Neuronal stem cell (in vitro differentiated cells): ENCODE measurements at regions not wholly inside any gene's neighbourhood (a gene's known extent, or its start where the extent isn't known, plus 50 kb on each side); places are given as distances from the start of the nearest gene placed in this dataset.
A peak's percentile ranks its signal among the peaks of the same experiment; 100 is the strongest.

ENCODE experiments used
- DNase-seq: peaks from one replicate; pipeline ENCODE4 v3.0.0-alpha.2; 2013; ENCODE audit warnings: low spot score
- H2AFZ ChIP-seq: one replicate; pipeline ENCODE4 v1.6.1; 2013; ENCODE audit warnings: mild to moderate bottlenecking, low read length, inconsistent platforms
- H2AK5ac ChIP-seq: 2 replicates; pipeline ENCODE4 v1.6.1; 2013; ENCODE audit warnings: low read depth, mild to moderate bottlenecking, inconsistent platforms, low read length, moderate library complexity, mixed read lengths
- H2BK120ac ChIP-seq: 2 replicates; pipeline ENCODE4 v1.6.1; 2013; ENCODE audit warnings: low read depth, mild to moderate bottlenecking, inconsistent platforms, low read length, moderate library complexity, mixed read lengths
- H2BK12ac ChIP-seq: one replicate; pipeline ENCODE4 v1.6.1; 2013; ENCODE audit warnings: low read length, inconsistent platforms
- H2BK15ac ChIP-seq: 2 replicates; pipeline ENCODE4 v1.6.1; 2013; ENCODE audit warnings: mild to moderate bottlenecking, low read length, inconsistent platforms, mixed read lengths
- H2BK5ac ChIP-seq: one replicate; pipeline ENCODE4 v1.6.1; 2013; ENCODE audit warnings: inconsistent platforms, mild to moderate bottlenecking, low read length, moderate library complexity
- H3K14ac ChIP-seq: one replicate; pipeline ENCODE4 v1.6.1; 2013; ENCODE audit warnings: low read length, inconsistent platforms
- H3K18ac ChIP-seq: 2 replicates; pipeline ENCODE4 v1.6.1; 2013; ENCODE audit warnings: low read length, inconsistent platforms
- H3K23ac ChIP-seq: 2 replicates; pipeline ENCODE4 v1.6.1; 2013; ENCODE audit warnings: low read depth, mild to moderate bottlenecking, mixed read lengths, low read length, inconsistent platforms; ENCODE audit not compliant: poor library complexity
- H3K27ac ChIP-seq: replicated peaks from 3 replicates; pipeline ENCODE4 v1.5.1; 2013; ENCODE audit warnings: low read length, inconsistent platforms
- H3K27me3 ChIP-seq, 3 experiments: 2 replicates each; pipeline ENCODE4 v1.6.1; 2013; ENCODE audit warnings: low read length in 3 of 3, mild to moderate bottlenecking in 2 of 3, inconsistent platforms in 1 of 3, low read depth in 1 of 3, mixed read lengths in 1 of 3, moderate library complexity in 1 of 3; ENCODE audit not compliant: control insufficient read depth in 3 of 3, insufficient read depth in 3 of 3
- H3K36me3 ChIP-seq, 2 donors: replicated peaks in 1 of 2; 2 replicates each; pipeline ENCODE4 v1.6.1; 2013; ENCODE audit warnings: low read length in 2 of 2; ENCODE audit not compliant: control insufficient read depth in 2 of 2, insufficient read depth in 2 of 2
- H3K4ac ChIP-seq: 2 replicates; pipeline ENCODE4 v1.6.1; 2013; ENCODE audit warnings: inconsistent platforms, mild to moderate bottlenecking, low read length, moderate library complexity
- H3K4me1 ChIP-seq, 2 donors: 1 replicate in 1 of 2; 2 replicates in 1 of 2; pipeline ENCODE4 v1.6.1; 2013; ENCODE audit warnings: low read length in 2 of 2, low read depth in 1 of 2; ENCODE audit not compliant: control insufficient read depth in 2 of 2, insufficient read depth in 1 of 2
- H3K4me2 ChIP-seq: one replicate; pipeline ENCODE4 v1.6.1; 2013; ENCODE audit warnings: mild to moderate bottlenecking, low read length, inconsistent platforms; ENCODE audit not compliant: insufficient read depth, poor library complexity, severe bottlenecking
- H3K4me3 ChIP-seq, 2 donors: 2 replicates each; pipeline ENCODE4 v1.5.1; 2013; ENCODE audit warnings: low read length in 2 of 2, mild to moderate bottlenecking in 2 of 2, inconsistent platforms in 1 of 2, moderate library complexity in 1 of 2
- H3K79me1 ChIP-seq: one replicate; pipeline ENCODE4 v1.6.1; 2013; ENCODE audit warnings: low read depth, mild to moderate bottlenecking, inconsistent platforms, low read length, moderate library complexity
- H3K9ac ChIP-seq: one replicate; pipeline ENCODE4 v1.6.1; 2013; ENCODE audit warnings: mild to moderate bottlenecking, low read depth, low read length, inconsistent platforms; ENCODE audit not compliant: poor library complexity
- H3K9me3 ChIP-seq, 2 donors: replicated peaks in 1 of 2; 2 replicates each; pipeline versions ENCODE3 to v1.6.1; 2013; ENCODE audit warnings: low read length in 2 of 2, mild to moderate bottlenecking in 2 of 2, inconsistent platforms in 1 of 2, low read depth in 1 of 2, mixed read lengths in 1 of 2, moderate library complexity in 1 of 2; ENCODE audit not compliant: control insufficient read depth in 2 of 2, insufficient read depth in 1 of 2
- H4K8ac ChIP-seq: one replicate; pipeline ENCODE4 v1.6.1; 2013; ENCODE audit warnings: low read depth, mild to moderate bottlenecking, inconsistent platforms, low read length, moderate library complexity
- H4K91ac ChIP-seq: one replicate; pipeline ENCODE4 v1.6.1; 2013; ENCODE audit warnings: low read length, low read depth, mild to moderate bottlenecking, inconsistent platforms; ENCODE audit not compliant: poor library complexity
- WGBS, 2 donors: extraction: QIAGEN DNeasy Blood & Tissue Kit; methylation state at CpG; one replicate each; pipeline ENCODE4 v1.1.7; 2013; ENCODE audit warnings: missing lambda C conversion rate in 2 of 2, mixed read lengths in 1 of 2; ENCODE audit not compliant: insufficient read length in 2 of 2, insufficient replicate concordance in 1 of 2; ENCODE audit errors: extremely low coverage in 2 of 2; 5-methylcytosine and 5-hydroxymethylcytosine counted together

- Histone ChIP-seq H3K4ac (no peak overlapping the region), H3K79me1 (no peaks in the 10 kb centered on the region), H3K36me3 (no peaks in the 10 kb centered on the region), H2BK15ac (peak overlapping the region; percentile 21), H2BK12ac (no peak overlapping the region), H2AFZ (no peak overlapping the region), H3K9me3 (no peaks in the 10 kb centered on the region), H2AK5ac (peak overlapping the region; percentile 85), H4K8ac (no peak overlapping the region), H4K91ac (no peak overlapping the region), H2BK120ac (no peak overlapping the region), H3K4me3 (no peak overlapping the region), H3K27ac (no peak overlapping the region), H3K4me1 (peaks cover 10 to 25% of the 10 kb centered on the region in 2 donors), H3K18ac (peak overlapping the region; percentile 67), H3K4me2 (no peak overlapping the region), H3K9ac (no peak overlapping the region), H3K27me3 (no peaks in the 10 kb centered on the region), H3K14ac (peak overlapping the region; percentile 49), H3K23ac (no peak overlapping the region), H2BK5ac (no peak overlapping the region)
- no CpG with 5 or more reads among the region's 8 CpGs for WGBS, 2 donors
- DNase-seq: no peak
These were observed 103.3 kb upstream of the CIBAR2 start for GRCh38 chr16:85215478-85216118.

- no peak overlapping the region for H3K23ac ChIP-seq
These were observed 104.5 kb upstream of the CIBAR2 start for GRCh38 chr16:85216522-85217375.

GRCh38 chr16:85220125-85220839 is 108.0 kb upstream of the CIBAR2 start:
- H2BK5ac ChIP-seq: no peak overlapping the region
- no peak overlapping the region for H3K4me3 ChIP-seq
- H3K9ac ChIP-seq: no peak overlapping the region
- peak overlapping the region; percentile 86 for H3K18ac ChIP-seq
- peaks cover 0 to 2% (median 0%) of the 10 kb centered on the region in 3 experiments for H3K27me3 ChIP-seq
- peak overlapping the region; percentile 56 for H3K23ac ChIP-seq
- H2AFZ ChIP-seq: peak overlapping the region; percentile 25
- peak overlapping the region; percentile 72 for H2BK15ac ChIP-seq
- no peaks in the 10 kb centered on the region for H3K36me3 ChIP-seq
- H2BK12ac ChIP-seq: no peak overlapping the region
- H3K4me2 ChIP-seq: no peak overlapping the region
- no peak overlapping the region for H4K8ac ChIP-seq
- peak overlapping the region; percentile 90 for H2AK5ac ChIP-seq
- peak overlapping the region; percentile 26 for H2BK120ac ChIP-seq
- peaks cover 0 to 2% of the 10 kb centered on the region in 2 donors for H3K9me3 ChIP-seq
- H3K14ac ChIP-seq: no peak overlapping the region
- no peak overlapping the region for H3K4ac ChIP-seq
- peaks cover 30 to 39% of the 10 kb centered on the region in 2 donors for H3K4me1 ChIP-seq
- no peak overlapping the region for H3K27ac ChIP-seq
- WGBS, 2 donors: no CpG with 5 or more reads among the region's 31 CpGs
- no peak overlapping the region for H4K91ac ChIP-seq
- DNase-seq: no peak
- H3K79me1 ChIP-seq: no peaks in the 10 kb centered on the region

More at GRCh38 chr16:85216522-85217375, 104.5 kb upstream of the CIBAR2 start:
- WGBS, 2 donors: no CpG with 5 or more reads among the region's 19 CpGs
- no peak overlapping the region for H3K4me2 ChIP-seq
- no peak overlapping the region for H4K8ac ChIP-seq
- peaks cover 0 to 2% of the 10 kb centered on the region in 2 donors for H3K9me3 ChIP-seq
- no peaks in the 10 kb centered on the region for H3K36me3 ChIP-seq
- no peak overlapping the region for H2BK5ac ChIP-seq
- no peak overlapping the region for H4K91ac ChIP-seq
- peaks cover 0 to 2% (median 0%) of the 10 kb centered on the region in 3 experiments for H3K27me3 ChIP-seq
- H2AK5ac ChIP-seq: peak overlapping the region; percentile 92
- no peak overlapping the region for H2BK120ac ChIP-seq
- no peak overlapping the region for H3K4ac ChIP-seq
- H2BK15ac ChIP-seq: peak overlapping the region; percentile 54
- H3K14ac ChIP-seq: no peak overlapping the region
- no peaks in the 10 kb centered on the region for H3K79me1 ChIP-seq
- peak overlapping the region; percentile 50 for H3K9ac ChIP-seq
- no peak overlapping the region for H3K4me3 ChIP-seq
- no peak overlapping the region for H2BK12ac ChIP-seq
- H2AFZ ChIP-seq: no peak overlapping the region
- H3K18ac ChIP-seq: peak overlapping the region; percentile 46
- DNase-seq: no peak
- peaks cover 20 to 34% of the 10 kb centered on the region in 2 donors for H3K4me1 ChIP-seq
- no peak overlapping the region for H3K27ac ChIP-seq
